H1 (cell line): ENCODE measurements at regions not wholly inside any gene's neighbourhood (a gene's known extent, or its start where the extent isn't known, plus 50 kb on each side); places are given as distances from the start of the nearest gene placed in this dataset.

Experiments
- CTCF ChIA-PET: fragments of 300-600 bp; sonication (Branson Sonifier 250); formaldehyde crosslinking; loops from one replicate; lab custom pipeline; 2021; ENCODE audit not compliant: partially characterized antibody; lab: Charles Lee
- POLR2A ChIA-PET: fragments of 300-600 bp; sonication (Branson Sonifier 250); formaldehyde crosslinking; loops from one replicate; lab custom pipeline; 2021; ENCODE audit warnings: inconsistent platforms; ENCODE audit not compliant: partially characterized antibody; lab: Charles Lee
- DNase-seq, 2 experiments: peaks; one replicate each; pipeline versions ENCODE4 v3.0.0 to v3.0.0-alpha.2; 2010 to 2022; ENCODE audit warnings: low spot score in 2 of 2, low read depth in 1 of 2, mixed read lengths in 1 of 2
- FAIRE-seq: peaks from 2 replicates; lab custom pipeline; 2011; peaks lifted over from hg19 to GRCh38; lab: Jason Lieb, UNC
- H2AFZ ChIP-seq: 2 replicates; pipeline ENCODE4 v1.8.1; 2012; ENCODE audit warnings: low read length, inconsistent platforms
- H2AK5ac ChIP-seq: 2 replicates; pipeline ENCODE4 v1.6.1; 2013; ENCODE audit warnings: low read depth, low read length
- H2BK120ac ChIP-seq: replicated peaks from 2 replicates; pipeline ENCODE3; 2013; ENCODE audit warnings: low read depth, low read length, inconsistent platforms
- H2BK12ac ChIP-seq: 2 replicates; pipeline ENCODE4 v1.6.1; 2013; ENCODE audit warnings: low read depth, low read length
- H2BK15ac ChIP-seq: 2 replicates; pipeline ENCODE4 v1.6.1; 2013; ENCODE audit warnings: low read length
- H2BK20ac ChIP-seq: 2 replicates; pipeline ENCODE4 v1.6.1; 2013; ENCODE audit warnings: low read length
- H2BK5ac ChIP-seq: 2 replicates; pipeline ENCODE4 v1.6.1; 2013; ENCODE audit warnings: low read depth, low read length
- H3K14ac ChIP-seq: 2 replicates; pipeline ENCODE4 v1.6.1; 2013; ENCODE audit warnings: inconsistent platforms; ENCODE audit not compliant: insufficient read length
- H3K18ac ChIP-seq: 2 replicates; pipeline ENCODE4 v1.6.1; 2013; ENCODE audit warnings: low read length; ENCODE audit errors: extremely low read depth
- H3K23ac ChIP-seq: 2 replicates; pipeline ENCODE4 v1.6.1; 2013; ENCODE audit warnings: inconsistent platforms; ENCODE audit not compliant: insufficient read length
- H3K23me2 ChIP-seq: 2 replicates; pipeline ENCODE4 v1.6.1; 2013; ENCODE audit warnings: low read depth, low read length
- H3K27ac ChIP-seq: 2 replicates; pipeline ENCODE4 v1.6.1; 2011; ENCODE audit warnings: low read depth, low read length, inconsistent platforms
- H3K27me3 ChIP-seq, 4 experiments: replicated peaks in 1 of 4; 1 replicate in 1 of 4; 2 replicates in 3 of 4; pipeline versions ENCODE4 v1.6.1 to v1.8.1; 2011 to 2013; ENCODE audit warnings: low read length in 3 of 4, mild to moderate bottlenecking in 3 of 4, inconsistent platforms in 2 of 4, mixed read lengths in 2 of 4, moderate library complexity in 1 of 4; ENCODE audit not compliant: control insufficient read depth in 3 of 4, insufficient read depth in 3 of 4; ENCODE audit errors: extremely low read depth in 1 of 4
- H3K36me3 ChIP-seq, 4 experiments: 2 replicates each; pipeline versions ENCODE4 v1.6.1 to v1.8.1; 2011 to 2013; ENCODE audit warnings: mild to moderate bottlenecking in 4 of 4, low read length in 3 of 4, moderate library complexity in 2 of 4, control low read depth in 1 of 4, inconsistent platforms in 1 of 4; ENCODE audit not compliant: insufficient read depth in 4 of 4, control insufficient read depth in 2 of 4
- H3K4ac ChIP-seq: replicated peaks from 2 replicates; pipeline ENCODE3; 2013; ENCODE audit warnings: low read length, low read depth, mixed read lengths, inconsistent platforms; ENCODE audit not compliant: insufficient read length
- H3K4me1 ChIP-seq, 4 experiments: replicated peaks in 1 of 4; 1 replicate in 1 of 4; 2 replicates in 3 of 4; pipeline versions ENCODE4 v1.6.1 to v1.8.1; 2011 to 2013; ENCODE audit warnings: low read length in 3 of 4, inconsistent platforms in 2 of 4, mixed read lengths in 1 of 4; ENCODE audit not compliant: insufficient read depth in 4 of 4, control insufficient read depth in 3 of 4
- H3K4me2 ChIP-seq, 2 experiments: 2 replicates each; pipeline versions ENCODE4 v1.6.1 to v1.8.1; 2011 to 2013; ENCODE audit warnings: low read depth in 2 of 2, low read length in 2 of 2, control low read depth in 1 of 2, inconsistent platforms in 1 of 2, mild to moderate bottlenecking in 1 of 2; ENCODE audit not compliant: insufficient read depth in 1 of 2
- H3K4me3 ChIP-seq, 4 experiments: fragments of 200-600, 300-600 bp in 1 of 4; sonication (generic), shearing (Covaris generic), sonication (Bioruptor Twin) in 1 of 4; 2 replicates each; pipeline versions ENCODE4 v1.5.1 to v1.8.1; 2011 to 2016; ENCODE audit warnings: low read length in 4 of 4, low read depth in 3 of 4, control low read depth in 2 of 4, inconsistent platforms in 2 of 4, mild to moderate bottlenecking in 2 of 4, mixed read lengths in 1 of 4, moderate library complexity in 1 of 4; ENCODE audit not compliant: insufficient read depth in 2 of 4; ENCODE audit errors: extremely low read depth in 1 of 4
- H3K56ac ChIP-seq: replicated peaks from 2 replicates; pipeline ENCODE3; 2013; ENCODE audit warnings: low read depth, mild to moderate bottlenecking, mixed read lengths, low read length, inconsistent platforms; ENCODE audit not compliant: insufficient read length
- H3K79me1 ChIP-seq: 2 replicates; pipeline ENCODE4 v1.6.1; 2013; ENCODE audit warnings: low read depth, low read length, control low read depth
- H3K79me2 ChIP-seq, 2 experiments: 2 replicates each; pipeline versions ENCODE4 v1.6.1 to v1.8.1; 2012 to 2013; ENCODE audit warnings: low read length in 2 of 2, mild to moderate bottlenecking in 2 of 2, inconsistent platforms in 1 of 2; ENCODE audit not compliant: insufficient read depth in 2 of 2, control insufficient read depth in 1 of 2
- H3K9ac ChIP-seq, 4 experiments: replicated peaks in 1 of 4; 1 replicate in 1 of 4; 2 replicates in 3 of 4; pipeline versions ENCODE4 v1.6.1 to v1.8.1; 2011 to 2013; ENCODE audit warnings: low read depth in 3 of 4, low read length in 3 of 4, control low read depth in 2 of 4, mild to moderate bottlenecking in 2 of 4, moderate library complexity in 2 of 4, inconsistent platforms in 1 of 4; ENCODE audit errors: extremely low read depth in 1 of 4
- H3K9me3 ChIP-seq, 2 experiments: 2 replicates each; pipeline versions ENCODE4 v1.6.1 to v1.8.1; 2012 to 2013; ENCODE audit warnings: mild to moderate bottlenecking in 2 of 2, moderate library complexity in 2 of 2, control low read depth in 1 of 2, inconsistent platforms in 1 of 2, low read depth in 1 of 2, low read length in 1 of 2, mixed read lengths in 1 of 2; ENCODE audit not compliant: insufficient read depth in 2 of 2
- H4K20me1 ChIP-seq, 2 experiments: replicated peaks in 1 of 2; 2 replicates each; pipeline versions ENCODE3 to v1.8.1; 2011 to 2013; ENCODE audit warnings: inconsistent platforms in 2 of 2, low read length in 2 of 2, mild to moderate bottlenecking in 1 of 2; ENCODE audit not compliant: insufficient read depth in 2 of 2, control insufficient read depth in 1 of 2
- H4K5ac ChIP-seq: 2 replicates; pipeline ENCODE4 v1.6.1; 2013; ENCODE audit warnings: low read length, low read depth, mixed read lengths, inconsistent platforms; ENCODE audit not compliant: insufficient read length
- H4K8ac ChIP-seq: 2 replicates; pipeline ENCODE4 v1.8.0; 2013; ENCODE audit warnings: mild to moderate bottlenecking, moderate library complexity, low read length, inconsistent platforms; ENCODE audit not compliant: insufficient read depth; ENCODE audit errors: extremely low read depth
- H4K91ac ChIP-seq: replicated peaks from 2 replicates; pipeline ENCODE3; 2013; ENCODE audit warnings: low read length, mixed read lengths, inconsistent platforms; ENCODE audit not compliant: insufficient read length
- JUN ChIP-seq: IDR thresholded peaks from 2 replicates; pipeline ENCODE4 v1.6.1; 2011; ENCODE audit warnings: low read depth, mild to moderate bottlenecking, improper control_type of control experiment, low read length
- PHF8 ChIP-seq: fragments of 200-600 bp; sonication (generic); conservative IDR thresholded peaks from 2 replicates; pipeline ENCODE4 v1.7.1; 2012; ENCODE audit warnings: low read depth, mild to moderate bottlenecking, inconsistent platforms, low read length, moderate library complexity
- POLR2A ChIP-seq, 2 experiments: IDR thresholded peaks; 1 replicate in 1 of 2; 2 replicates in 1 of 2; pipeline ENCODE4 v1.6.1; 2011; ENCODE audit warnings: low read depth in 2 of 2, low read length in 2 of 2, mild to moderate bottlenecking in 2 of 2; ENCODE audit errors: control extremely low read depth in 1 of 2
- POLR2AphosphoS5 ChIP-seq: IDR thresholded peaks from 2 replicates; pipeline ENCODE4 v1.6.1; 2011; ENCODE audit warnings: low read depth, low read length
- RAD21 ChIP-seq, 2 experiments: IDR thresholded peaks in 1 of 2; conservative IDR thresholded peaks in 1 of 2; 2 replicates each; pipeline ENCODE4 v1.6.1; 2011; ENCODE audit warnings: low read depth in 2 of 2, low read length in 2 of 2, improper control_type of control experiment in 1 of 2, inconsistent platforms in 1 of 2, mild to moderate bottlenecking in 1 of 2, moderate library complexity in 1 of 2
- WGBS, 2 experiments: shearing (Covaris generic) in 1 of 2; methylation state at CpG; one replicate each; pipeline versions ENCODE4 v1.1.6 to v1.1.7; 2013 to 2015; ENCODE audit warnings: low lambda C conversion rate in 2 of 2, mixed read lengths in 2 of 2, inconsistent platforms in 1 of 2, low coverage in 1 of 2, missing lambda C conversion rate in 1 of 2; ENCODE audit not compliant: insufficient replicate concordance in 2 of 2, insufficient coverage in 1 of 2, insufficient read length in 1 of 2; ENCODE audit errors: extremely low coverage in 1 of 2, missing lambda C conversion rate in 1 of 2; 5-methylcytosine and 5-hydroxymethylcytosine counted together
- TF ChIP-seq, protein P1 (sequence below): IDR thresholded peaks from 2 replicates; pipeline ENCODE4 v1.6.1; 2012; ENCODE audit warnings: low read length, inconsistent platforms

DNA sequence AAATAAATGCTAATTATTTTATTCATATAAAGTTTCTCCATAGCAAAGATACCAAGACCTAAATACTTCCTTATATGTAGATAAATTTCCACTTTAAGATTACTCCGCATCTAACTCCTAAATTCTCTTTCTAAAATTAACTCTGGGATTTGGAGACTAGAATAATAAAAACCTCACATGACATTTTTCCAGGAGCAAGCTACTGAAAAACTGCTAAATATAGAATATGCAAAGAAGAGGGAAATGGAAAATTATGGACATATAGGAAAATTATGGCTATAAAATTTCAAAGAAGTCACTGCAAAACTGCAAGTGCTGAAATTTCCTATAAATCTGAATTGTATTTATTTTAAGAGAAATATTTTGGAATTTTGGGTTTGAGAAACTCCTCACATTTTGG is 186.2 kb downstream of the DUSP6 start:
- H3K4me2 ChIP-seq = no peak overlapping the region
- no peak overlapping the region for H3K27ac ChIP-seq
- no peaks in the 10 kb centered on the region for H3K36me3 ChIP-seq
- no peak overlapping the region for H3K4ac ChIP-seq
- H3K18ac ChIP-seq = no peak overlapping the region
- H3K4me1 ChIP-seq = 0 out of 7 replicates have a peak, but pooled peaks cover 0 to 2% (median 0%) of the 10 kb centered on the region in 4 experiments
- no peak overlapping the region for H4K5ac ChIP-seq
- no peak overlapping the region for H2BK12ac ChIP-seq
- no peaks in the 10 kb centered on the region; a peak in 1 of 7 replicates for H3K27me3 ChIP-seq
- TF ChIP-seq PHF8 (no peak), JUN (no peak), RAD21 (IDR thresholded peaks at IDR 0.05 in 1 of 2, conservative IDR thresholded peaks at IDR 0.05 in 1 of 2; ENCODE audit: low read depth in 2 of 2, low read length in 2 of 2) (no peak), POLR2A (IDR thresholded peaks at IDR 0.05; ENCODE audit: control extremely low read depth in 1 of 2, low read depth in 2 of 2, low read length in 2 of 2) (no peak), POLR2AphosphoS5 (no peak)
- TF ChIP-seq, protein P1, sequence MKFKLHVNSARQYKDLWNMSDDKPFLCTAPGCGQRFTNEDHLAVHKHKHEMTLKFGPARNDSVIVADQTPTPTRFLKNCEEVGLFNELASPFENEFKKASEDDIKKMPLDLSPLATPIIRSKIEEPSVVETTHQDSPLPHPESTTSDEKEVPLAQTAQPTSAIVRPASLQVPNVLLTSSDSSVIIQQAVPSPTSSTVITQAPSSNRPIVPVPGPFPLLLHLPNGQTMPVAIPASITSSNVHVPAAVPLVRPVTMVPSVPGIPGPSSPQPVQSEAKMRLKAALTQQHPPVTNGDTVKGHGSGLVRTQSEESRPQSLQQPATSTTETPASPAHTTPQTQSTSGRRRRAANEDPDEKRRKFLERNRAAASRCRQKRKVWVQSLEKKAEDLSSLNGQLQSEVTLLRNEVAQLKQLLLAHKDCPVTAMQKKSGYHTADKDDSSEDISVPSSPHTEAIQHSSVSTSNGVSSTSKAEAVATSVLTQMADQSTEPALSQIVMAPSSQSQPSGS = no peak
- TF ChIP-seq, all 59 proteins: peak for 0
- 81% methylated on average over 1 of the region's 1 CpG; no CpG with 5 or more reads in 1 of the 2 experiments for WGBS, 2 experiments
- H3K56ac ChIP-seq = no peak overlapping the region
- no peaks in the 10 kb centered on the region for H3K23me2 ChIP-seq
- ChIA-PET POLR2A (no interaction called here), CTCF (interaction anchor here (1.0 to 1.4 kb wide), 2 partner anchors 15 to 38 kb away, joined by 3 to 4 read pairs; no protein-coding TSS in a partner anchor)
- no peak overlapping the region for H2BK5ac ChIP-seq
- H2BK15ac ChIP-seq = no peak overlapping the region
- no peak overlapping the region for H3K23ac ChIP-seq
- H3K79me2 ChIP-seq = no peaks in the 10 kb centered on the region
- no peaks in the 10 kb centered on the region for H3K79me1 ChIP-seq
- no peak for DNase-seq
- no peaks in the 10 kb centered on the region for H3K9me3 ChIP-seq
- H2BK20ac ChIP-seq = no peak overlapping the region
- no peak for FAIRE-seq
- no peak overlapping the region for H3K14ac ChIP-seq
- no peak overlapping the region for H2AFZ ChIP-seq
- H2BK120ac ChIP-seq = no peak overlapping the region
- H4K91ac ChIP-seq = no peak overlapping the region
- H3K9ac ChIP-seq = no peak overlapping the region
- no peak overlapping the region for H3K4me3 ChIP-seq
- no peaks in the 10 kb centered on the region for H4K20me1 ChIP-seq
- H2AK5ac ChIP-seq = no peak overlapping the region
- H4K8ac ChIP-seq = no peak overlapping the region
